ENCODE measurements at regions not wholly inside any gene's neighbourhood (a gene's known extent, or its start where the extent isn't known, plus 50 kb on each side); places are given as distances from the start of the nearest gene placed in this dataset.
"Not testable (repeated sequence)": the region's sequence is repeated elsewhere in the genome, so short reads cannot be mapped to it uniquely, and the experiment has no call there.

DNA sequence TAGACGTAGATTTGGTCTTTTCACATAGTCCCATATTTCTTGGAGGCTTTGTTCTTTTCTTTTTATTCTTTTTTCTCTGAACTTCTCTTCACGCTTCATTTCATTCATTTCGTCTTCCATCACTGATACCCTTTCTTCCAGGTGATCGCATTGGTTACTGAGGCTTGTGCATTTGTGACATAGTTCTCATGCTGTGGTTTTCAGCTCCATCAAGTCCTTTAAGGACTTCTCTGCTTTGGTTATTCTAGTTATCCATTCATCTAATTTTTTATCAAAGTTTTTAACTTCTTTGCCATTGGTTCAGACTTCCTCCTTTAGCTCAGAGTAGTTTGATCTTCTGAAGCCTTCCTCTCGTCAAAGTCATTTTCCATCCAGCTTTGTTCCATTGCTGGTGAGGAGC, 125.8 kb downstream of the PRL start:
- H3K4me1 Mint-ChIP-seq; H3K4me3 Mint-ChIP-seq; H3K27ac Mint-ChIP-seq; H3K27me3 Mint-ChIP-seq; DNase-seq; H3K9me3 Mint-ChIP-seq; ATAC-seq; H3K36me3 Mint-ChIP-seq (ENCODE audit: low read depth): not testable (repeated sequence)

GRCh38 chr6:22171885-22172284, 125.0 kb downstream of the PRL start:
- not testable (repeated sequence) for H3K27me3 Mint-ChIP-seq; DNase-seq; H3K36me3 Mint-ChIP-seq (ENCODE audit: low read depth); H3K4me3 Mint-ChIP-seq; ATAC-seq; H3K27ac Mint-ChIP-seq; H3K9me3 Mint-ChIP-seq; H3K4me1 Mint-ChIP-seq

DNA sequence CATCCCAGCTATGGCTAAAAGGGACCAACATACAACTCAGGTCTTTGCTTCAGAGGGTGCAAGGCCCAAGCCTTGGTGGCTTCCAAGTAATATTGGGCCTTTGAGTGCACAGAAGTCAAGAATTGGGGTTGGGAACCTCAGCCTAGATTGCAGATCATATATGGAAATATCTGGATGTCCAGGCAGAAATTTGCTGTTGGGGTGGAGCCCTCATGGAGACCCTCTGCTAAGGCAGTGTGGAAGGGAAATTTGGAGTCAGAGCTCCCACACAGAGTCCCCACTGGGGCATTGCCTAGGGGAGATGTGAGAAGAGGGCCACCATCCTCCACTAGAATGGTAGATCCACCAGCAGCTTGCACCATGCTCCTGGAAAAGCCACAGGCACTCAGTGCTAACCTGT, 123.5 kb downstream of the PRL start:
- no peak for DNase-seq
- H3K9me3 Mint-ChIP-seq = peaks cover 10% of the 10 kb centered on the region
- no peaks in the 10 kb centered on the region for H3K27me3 Mint-ChIP-seq
- no peak overlapping the region for H3K4me3 Mint-ChIP-seq
- no peaks in the 10 kb centered on the region for H3K36me3 Mint-ChIP-seq (ENCODE audit: low read depth)
- no peaks in the 10 kb centered on the region for H3K4me1 Mint-ChIP-seq
- ATAC-seq = no peak
- no peak overlapping the region for H3K27ac Mint-ChIP-seq

GRCh38 chr6:22180250-22180649, 116.6 kb downstream of the PRL start:
- DNase-seq; H3K4me1 Mint-ChIP-seq; H3K27ac Mint-ChIP-seq; H3K27me3 Mint-ChIP-seq; H3K4me3 Mint-ChIP-seq; ATAC-seq; H3K36me3 Mint-ChIP-seq (ENCODE audit: low read depth): not testable (repeated sequence)
- peaks cover 38% of the 10 kb centered on the region for H3K9me3 Mint-ChIP-seq

- Mint-ChIP-seq H3K27ac (no peak overlapping the region), H3K9me3 (peaks cover 41% of the 10 kb centered on the region), H3K4me3 (no peak overlapping the region), H3K36me3 (ENCODE audit: low read depth) (peaks cover 2% of the 10 kb centered on the region), H3K4me1 (no peaks in the 10 kb centered on the region), H3K27me3 (no peaks in the 10 kb centered on the region)
- no peak for DNase-seq
- ATAC-seq = no peak
These were observed 112.5 kb downstream of the PRL start for GRCh38 chr6:22184371-22184770.

DNA sequence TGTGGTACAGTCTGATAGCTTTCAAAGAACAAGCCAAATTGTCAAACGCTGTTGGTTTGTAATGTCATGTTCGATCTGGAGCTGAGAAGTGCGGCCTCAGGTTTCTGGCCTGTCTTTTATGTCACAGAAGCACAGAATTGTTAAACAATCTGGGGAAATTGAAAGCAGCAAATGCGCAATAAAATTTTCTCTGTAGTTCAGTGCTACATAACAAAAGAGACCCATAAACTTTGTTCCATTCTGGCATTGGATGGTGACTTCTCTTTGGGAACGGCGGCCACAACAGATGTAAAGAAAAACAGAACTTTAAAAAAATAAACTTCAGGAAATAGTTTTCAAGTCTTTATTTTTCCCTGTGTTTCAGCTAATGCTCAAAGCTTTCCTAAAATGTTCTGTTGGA, 106.9 kb downstream of the PRL start:
- H3K4me1 Mint-ChIP-seq = no peaks in the 10 kb centered on the region

GRCh38 chr6:22194188-22194921, 102.5 kb downstream of the PRL start:
- DNase-seq = no peak
- no peak overlapping the region for H3K27ac Mint-ChIP-seq

More for the DNA sequence above, 106.9 kb downstream of the PRL start:
- no peak overlapping the region for H3K27ac Mint-ChIP-seq
- no peaks in the 10 kb centered on the region for H3K36me3 Mint-ChIP-seq (ENCODE audit: low read depth)
- H3K27me3 Mint-ChIP-seq = no peaks in the 10 kb centered on the region
- H3K9me3 Mint-ChIP-seq = peaks cover 8% of the 10 kb centered on the region
- no peak for ATAC-seq
- no peak overlapping the region for H3K4me3 Mint-ChIP-seq
- DNase-seq = no peak

DNA sequence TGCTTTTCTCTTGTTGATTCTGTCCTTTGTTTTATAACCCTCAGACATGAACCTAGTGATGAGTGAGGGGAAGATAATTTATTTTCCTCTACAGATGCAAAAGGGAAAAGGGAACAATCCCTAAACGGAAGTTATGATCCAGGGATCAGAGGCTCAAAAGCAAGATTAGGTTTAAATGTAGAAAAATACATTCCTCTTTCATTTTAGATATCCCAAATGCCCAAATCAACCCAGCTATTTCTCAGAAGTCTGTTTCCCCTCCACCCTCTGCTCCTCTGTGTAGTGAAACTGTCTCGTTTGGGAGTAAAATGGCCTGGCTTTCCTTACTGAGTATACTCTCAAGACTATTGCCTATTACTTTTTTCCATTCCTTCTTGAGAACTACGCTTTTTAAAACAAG, 97.1 kb downstream of the PRL start:
- no peaks in the 10 kb centered on the region for H3K27me3 Mint-ChIP-seq
- no peak overlapping the region for H3K27ac Mint-ChIP-seq
- DNase-seq (no peak), ATAC-seq (no peak)
- no peak overlapping the region for H3K4me3 Mint-ChIP-seq
- peaks cover 11% of the 10 kb centered on the region for H3K9me3 Mint-ChIP-seq
- H3K4me1 Mint-ChIP-seq = no peaks in the 10 kb centered on the region
- no peaks in the 10 kb centered on the region for H3K36me3 Mint-ChIP-seq (ENCODE audit: low read depth)

More at GRCh38 chr6:22194188-22194921, 102.5 kb downstream of the PRL start:
- Mint-ChIP-seq H3K4me3 (no peak overlapping the region), H3K27me3 (no peaks in the 10 kb centered on the region), H3K9me3 (peaks cover 14% of the 10 kb centered on the region), H3K36me3 (ENCODE audit: low read depth) (no peaks in the 10 kb centered on the region), H3K4me1 (no peaks in the 10 kb centered on the region)
- no peak for ATAC-seq

- no peaks in the 10 kb centered on the region for H3K36me3 Mint-ChIP-seq (ENCODE audit: low read depth)
- no peaks in the 10 kb centered on the region for H3K4me1 Mint-ChIP-seq
- DNase-seq (no peak), ATAC-seq (no peak)
- no peak overlapping the region for H3K4me3 Mint-ChIP-seq
- H3K27me3 Mint-ChIP-seq = no peaks in the 10 kb centered on the region
- no peak overlapping the region for H3K27ac Mint-ChIP-seq
- H3K9me3 Mint-ChIP-seq = no peaks in the 10 kb centered on the region
These were observed 92.7 kb downstream of the PRL start for GRCh38 chr6:22204153-22204552.

GRCh38 chr6:22205266-22205665, 91.6 kb downstream of the PRL start:
- no peaks in the 10 kb centered on the region for H3K36me3 Mint-ChIP-seq (ENCODE audit: low read depth)
- no peak overlapping the region for H3K27ac Mint-ChIP-seq
- no peaks in the 10 kb centered on the region for H3K9me3 Mint-ChIP-seq
- no peak for ATAC-seq
- no peaks in the 10 kb centered on the region for H3K27me3 Mint-ChIP-seq
- H3K4me3 Mint-ChIP-seq = no peak overlapping the region
- H3K4me1 Mint-ChIP-seq = no peaks in the 10 kb centered on the region
- no peak for DNase-seq

GRCh38 chr6:22206106-22206505, 90.7 kb downstream of the PRL start:
- ATAC-seq (no peak), DNase-seq (no peak)
- no peak overlapping the region for H3K4me3 Mint-ChIP-seq
- H3K36me3 Mint-ChIP-seq (ENCODE audit: low read depth) = no peaks in the 10 kb centered on the region
- H3K27me3 Mint-ChIP-seq = no peaks in the 10 kb centered on the region
- no peaks in the 10 kb centered on the region for H3K9me3 Mint-ChIP-seq
- H3K27ac Mint-ChIP-seq = no peak overlapping the region
- H3K4me1 Mint-ChIP-seq = no peaks in the 10 kb centered on the region

GRCh38 chr6:22208026-22208425, 88.8 kb downstream of the PRL start:
- DNase-seq (no peak), ATAC-seq (no peak)
- H3K4me1 Mint-ChIP-seq = no peaks in the 10 kb centered on the region
- H3K27ac Mint-ChIP-seq = no peak overlapping the region
- H3K36me3 Mint-ChIP-seq (ENCODE audit: low read depth) = no peaks in the 10 kb centered on the region
- no peaks in the 10 kb centered on the region for H3K27me3 Mint-ChIP-seq
- H3K9me3 Mint-ChIP-seq = no peaks in the 10 kb centered on the region
- H3K4me3 Mint-ChIP-seq = no peak overlapping the region

- DNase-seq (no peak), ATAC-seq (no peak)
- Mint-ChIP-seq H3K9me3 (no peaks in the 10 kb centered on the region), H3K36me3 (ENCODE audit: low read depth) (no peaks in the 10 kb centered on the region), H3K27me3 (no peaks in the 10 kb centered on the region), H3K4me1 (no peaks in the 10 kb centered on the region), H3K4me3 (no peak overlapping the region), H3K27ac (no peak overlapping the region)
These were observed 82.5 kb downstream of the PRL start for GRCh38 chr6:22214314-22214713.

- DNase-seq; ATAC-seq; H3K36me3 Mint-ChIP-seq (ENCODE audit: low read depth); H3K9me3 Mint-ChIP-seq; H3K4me1 Mint-ChIP-seq; H3K27ac Mint-ChIP-seq; H3K27me3 Mint-ChIP-seq; H3K4me3 Mint-ChIP-seq: not testable (repeated sequence)
These were observed 81.4 kb downstream of the PRL start for GRCh38 chr6:22215474-22215873.

DNA sequence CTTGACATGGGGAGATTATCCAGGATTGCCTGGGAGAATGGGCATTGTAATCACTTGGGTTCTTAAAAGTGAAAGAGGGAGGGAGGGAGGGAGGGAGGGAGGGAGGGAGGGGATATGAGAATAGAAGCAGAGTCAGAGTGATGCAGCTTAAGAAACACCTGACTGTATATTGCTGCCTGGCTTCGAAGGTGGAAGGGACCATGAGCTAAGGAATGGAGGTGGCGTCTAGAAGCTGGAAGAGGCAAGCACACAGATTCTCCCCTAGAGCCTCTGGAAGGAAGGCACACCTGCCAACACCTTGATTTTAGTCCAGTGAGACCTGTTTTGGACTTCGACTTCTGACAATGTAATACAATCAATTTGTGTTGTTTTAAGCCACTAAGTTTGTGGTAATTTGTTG, 78.4 kb downstream of the PRL start:
- Mint-ChIP-seq H3K36me3 (ENCODE audit: low read depth) (no peaks in the 10 kb centered on the region), H3K4me1 (no peaks in the 10 kb centered on the region), H3K27me3 (no peaks in the 10 kb centered on the region), H3K9me3 (no peaks in the 10 kb centered on the region), H3K4me3 (no peak overlapping the region), H3K27ac (no peak overlapping the region)
- no peak for DNase-seq
- no peak for ATAC-seq

DNA sequence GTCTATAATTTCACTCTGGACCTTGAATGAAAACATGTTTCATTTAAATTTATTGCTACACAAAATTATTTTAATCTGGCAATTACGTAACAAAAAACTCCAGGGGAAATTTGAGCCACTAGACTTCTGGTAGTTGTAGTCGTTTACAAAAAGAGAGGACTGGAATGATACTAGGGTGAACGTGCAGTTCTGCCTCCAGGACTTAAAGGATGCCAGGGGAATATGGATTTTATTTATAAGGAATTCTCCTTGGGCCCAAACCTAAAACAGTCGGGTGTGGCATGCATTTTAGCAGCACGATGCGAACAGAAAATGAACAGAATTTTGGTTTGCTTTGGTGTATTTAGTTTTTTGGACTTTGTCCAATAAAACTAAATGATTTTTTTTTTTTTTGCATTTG, 76.9 kb downstream of the PRL start:
- no peaks in the 10 kb centered on the region for H3K4me1 Mint-ChIP-seq
- ATAC-seq (no peak), DNase-seq (no peak)
- H3K9me3 Mint-ChIP-seq = no peaks in the 10 kb centered on the region
- no peaks in the 10 kb centered on the region for H3K36me3 Mint-ChIP-seq (ENCODE audit: low read depth)
- no peak overlapping the region for H3K4me3 Mint-ChIP-seq
- H3K27me3 Mint-ChIP-seq = no peaks in the 10 kb centered on the region
- no peak overlapping the region for H3K27ac Mint-ChIP-seq

Data from activated naive CD8-positive, alpha-beta T cell treated with anti-CD3 and anti-CD28 coated beads, Interleukin-2, amount 50 U/mL, for 24 hours (primary cell).